ENCODE measurements at regions not wholly inside any gene's neighbourhood (a gene's known extent, or its start where the extent isn't known, plus 50 kb on each side); places are given as distances from the start of the nearest gene placed in this dataset.

GRCh38 chr7:13047061-13047460, 359.6 kb downstream of the ARL4A start:
- TF ChIP-seq EZH2phosphoT487 (IDR thresholded peaks at IDR 0.05; ENCODE audit: borderline replicate concordance, low read depth, low read length) (no peak), CTCF (conservative IDR thresholded peaks at IDR 0.05; ENCODE audit: low read length) (no peak)
- Histone ChIP-seq H3K9me2 (ENCODE audit: insufficient read depth, low read length) (no peaks in the 10 kb centered on the region), H3K36me3 (ENCODE audit: insufficient read depth, low read length) (no peaks in the 10 kb centered on the region), H3K4me1 (ENCODE audit: insufficient read depth, low read length, poor library complexity, severe bottlenecking) (no peaks in the 10 kb centered on the region), H3K79me2 (ENCODE audit: insufficient read depth, low read depth, low read length) (no peaks in the 10 kb centered on the region), H4K20me1 (ENCODE audit: insufficient read depth, low read length) (no peaks in the 10 kb centered on the region), H3K9me3 (ENCODE audit: low read length) (no peaks in the 10 kb centered on the region), H2AFZ (ENCODE audit: low read length) (no peak overlapping the region), H3K27ac (ENCODE audit: low read depth, low read length, poor library complexity, severe bottlenecking) (no peak overlapping the region), H3K4me2 (ENCODE audit: low read length) (no peak overlapping the region), H3K4me3 (ENCODE audit: low read depth, low read length, poor library complexity, severe bottlenecking) (no peak overlapping the region)
- POLR2A ChIA-PET, result interaction anchor here (0.7 to 1.0 kb wide), 2 partner anchors 69 to 75 kb away, joined by 3 to 4 read pairs; no protein-coding TSS in a partner anchor
- CTCF ChIA-PET (ENCODE audit: unreplicated experiment), result no interaction called here
- DNase-seq (ENCODE audit: low spot score), result no peak
- intact Hi-C loops (cut with micrococcal nuclease; ENCODE audit: unreplicated experiment), result no loop called here
- BruUV-seq (replicated peaks), result no TSS peak

- H2AFZ ChIP-seq (ENCODE audit: low read length), result no peak overlapping the region
- intact Hi-C loops (cut with micrococcal nuclease; ENCODE audit: unreplicated experiment), result no loop called here
- no peak overlapping the region for H3K4me2 ChIP-seq (ENCODE audit: low read length)
- no peak overlapping the region for H3K4me3 ChIP-seq (ENCODE audit: low read depth, low read length, poor library complexity, severe bottlenecking)
- CTCF ChIA-PET (ENCODE audit: unreplicated experiment), result no interaction called here
- no peak overlapping the region for H3K27ac ChIP-seq (ENCODE audit: low read depth, low read length, poor library complexity, severe bottlenecking)
- DNase-seq (ENCODE audit: low spot score), result no peak
- no peaks in the 10 kb centered on the region for H3K9me3 ChIP-seq (ENCODE audit: low read length)
- no peaks in the 10 kb centered on the region for H3K9me2 ChIP-seq (ENCODE audit: insufficient read depth, low read length)
- no peak for TF ChIP-seq EZH2phosphoT487 (IDR thresholded peaks at IDR 0.05; ENCODE audit: borderline replicate concordance, low read depth, low read length)
- TF ChIP-seq CTCF (conservative IDR thresholded peaks at IDR 0.05; ENCODE audit: low read length), result no peak
- no peaks in the 10 kb centered on the region for H3K79me2 ChIP-seq (ENCODE audit: insufficient read depth, low read depth, low read length)
- no peaks in the 10 kb centered on the region for H4K20me1 ChIP-seq (ENCODE audit: insufficient read depth, low read length)
- POLR2A ChIA-PET, result no interaction called here
- no peaks in the 10 kb centered on the region for H3K4me1 ChIP-seq (ENCODE audit: insufficient read depth, low read length, poor library complexity, severe bottlenecking)
- H3K36me3 ChIP-seq (ENCODE audit: insufficient read depth, low read length), result no peaks in the 10 kb centered on the region
- no TSS peak for BruUV-seq (replicated peaks)
Observed at GRCh38 chr7:13049946-13050345, 362.5 kb downstream of the ARL4A start.

GRCh38 chr7:13050703-13051102, 363.3 kb downstream of the ARL4A start:
- no peaks in the 10 kb centered on the region for H3K4me1 ChIP-seq (ENCODE audit: insufficient read depth, low read length, poor library complexity, severe bottlenecking)
- H3K9me3 ChIP-seq (ENCODE audit: low read length), result no peaks in the 10 kb centered on the region
- BruUV-seq (replicated peaks), result no TSS peak
- H3K36me3 ChIP-seq (ENCODE audit: insufficient read depth, low read length), result no peaks in the 10 kb centered on the region
- no peak overlapping the region for H3K27ac ChIP-seq (ENCODE audit: low read depth, low read length, poor library complexity, severe bottlenecking)
- intact Hi-C loops (cut with micrococcal nuclease; ENCODE audit: unreplicated experiment), result no loop called here
- no peak overlapping the region for H3K4me2 ChIP-seq (ENCODE audit: low read length)
- no peaks in the 10 kb centered on the region for H3K79me2 ChIP-seq (ENCODE audit: insufficient read depth, low read depth, low read length)
- ChIA-PET POLR2A (no interaction called here), CTCF (ENCODE audit: unreplicated experiment) (no interaction called here)
- H3K9me2 ChIP-seq (ENCODE audit: insufficient read depth, low read length), result no peaks in the 10 kb centered on the region
- no peaks in the 10 kb centered on the region for H4K20me1 ChIP-seq (ENCODE audit: insufficient read depth, low read length)
- no peak for TF ChIP-seq EZH2phosphoT487 (IDR thresholded peaks at IDR 0.05; ENCODE audit: borderline replicate concordance, low read depth, low read length)
- no peak for TF ChIP-seq CTCF (conservative IDR thresholded peaks at IDR 0.05; ENCODE audit: low read length)
- H3K4me3 ChIP-seq (ENCODE audit: low read depth, low read length, poor library complexity, severe bottlenecking), result no peak overlapping the region
- H2AFZ ChIP-seq (ENCODE audit: low read length), result no peak overlapping the region
- no peak for DNase-seq (ENCODE audit: low spot score)

All from OCI-LY7 (cell line).